NCI-H2196 treated with DMSO at 0.1 percent for 48 hours (cell line): ENCODE measurements at regions not wholly inside any gene's neighbourhood (a gene's known extent, or its start where the extent isn't known, plus 50 kb on each side); places are given as distances from the start of the nearest gene placed in this dataset.

ENCODE experiments used
- DNase-seq: peaks from one replicate; lab custom pipeline; 2025; ENCODE audit not compliant: unreplicated experiment; lab: John Stamatoyannopoulos, UW

- DNase-seq: no peak
Measured at GRCh38 chr6:165229216-165229615, 80.2 kb downstream of the C6orf118 start.

GRCh38 chr6:165227644-165228329 is 81.6 kb downstream of the C6orf118 start:
- no peak for DNase-seq

- DNase-seq: no peak
Measured at GRCh38 chr6:165223736-165224135, 85.7 kb downstream of the C6orf118 start.

- no peak for DNase-seq
Measured at GRCh38 chr6:165223101-165223500, 86.3 kb downstream of the C6orf118 start.

- DNase-seq: no peak
Measured at GRCh38 chr6:165222315-165223025, 86.9 kb downstream of the C6orf118 start.

GRCh38 chr6:165220045-165220444 is 89.4 kb downstream of the C6orf118 start:
- DNase-seq: no peak

GRCh38 chr6:165219629-165220028 is 89.8 kb downstream of the C6orf118 start:
- no peak for DNase-seq

GRCh38 chr6:165218829-165219228 is 90.6 kb downstream of the C6orf118 start:
- DNase-seq: no peak

- DNase-seq: no peak
Measured at GRCh38 chr6:165206798-165207197, 102.6 kb downstream of the C6orf118 start.

- no peak for DNase-seq
Measured at GRCh38 chr6:165205632-165206031, 103.8 kb downstream of the C6orf118 start.

GRCh38 chr6:165204807-165205545 is 104.4 kb downstream of the C6orf118 start:
- no peak for DNase-seq

GRCh38 chr6:165200178-165200577 is 109.2 kb downstream of the C6orf118 start:
- no peak for DNase-seq

- DNase-seq: no peak
Measured at GRCh38 chr6:165191461-165191860, 117.9 kb downstream of the C6orf118 start.

GRCh38 chr6:165186441-165187205 is 122.8 kb downstream of the C6orf118 start:
- no peak for DNase-seq

GRCh38 chr6:165186041-165186440 is 123.4 kb downstream of the C6orf118 start:
- no peak for DNase-seq

GRCh38 chr6:165184192-165184979 is 125.0 kb downstream of the C6orf118 start:
- DNase-seq: no peak

- DNase-seq: no peak
Measured at GRCh38 chr6:165183496-165184140, 125.8 kb downstream of the C6orf118 start.

GRCh38 chr6:165183071-165183470 is 126.3 kb downstream of the C6orf118 start:
- DNase-seq: no peak

- DNase-seq: no peak
Measured at GRCh38 chr6:165181951-165182414, 127.4 kb downstream of the C6orf118 start.

GRCh38 chr6:165178056-165178455 is 131.3 kb downstream of the C6orf118 start:
- DNase-seq: no peak
